Hematopoietic multipotent progenitor cell treated with erythropoietin and hydrocortisone succinate and interleukin-3 and kit ligand, for 4 days (in vitro differentiated cells): ENCODE measurements at regions not wholly inside any gene's neighbourhood (a gene's known extent, or its start where the extent isn't known, plus 50 kb on each side); places are given as distances from the start of the nearest gene placed in this dataset.
"Not testable (repeated sequence)": the region's sequence is repeated elsewhere in the genome, so short reads cannot be mapped to it uniquely, and the experiment has no call there.

Experiments used
- DNase-seq: peaks from one replicate; pipeline ENCODE4 v3.0.0-alpha.2; 2015

DNA sequence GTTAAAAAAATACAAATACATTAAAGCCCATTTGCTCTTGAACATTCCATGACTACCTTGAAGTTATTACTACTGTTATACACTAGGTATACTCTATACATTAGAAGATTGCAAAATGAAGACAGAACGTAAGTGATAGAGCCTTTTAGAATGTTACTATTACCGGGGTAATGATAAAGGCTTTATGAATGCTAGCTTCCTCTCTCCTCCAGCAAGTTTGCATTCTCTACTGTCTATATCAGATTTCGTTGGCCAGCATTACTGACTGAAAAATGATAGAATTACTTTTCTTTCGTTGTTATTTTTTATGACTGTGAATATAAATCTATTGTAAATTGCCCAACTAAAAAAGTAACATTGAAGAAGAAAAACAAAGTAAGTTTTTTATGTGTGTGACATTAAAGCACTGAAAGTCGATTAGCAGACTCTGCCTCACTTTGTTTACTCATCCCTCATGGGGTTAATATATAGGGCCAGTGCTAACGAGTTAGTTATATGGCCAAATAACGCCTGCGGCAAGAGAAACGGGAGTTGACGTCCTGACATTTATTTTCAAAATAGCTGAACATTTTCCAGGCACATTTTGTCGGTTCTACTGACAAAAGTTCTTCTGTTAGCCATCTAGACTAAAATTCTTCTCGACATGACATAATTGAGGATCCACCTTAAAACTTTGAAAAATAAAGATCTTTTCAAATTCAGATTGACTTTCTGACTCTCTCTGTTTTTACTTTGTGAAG is 163.8 kb upstream of the KITLG start:
- no peak for DNase-seq

DNA sequence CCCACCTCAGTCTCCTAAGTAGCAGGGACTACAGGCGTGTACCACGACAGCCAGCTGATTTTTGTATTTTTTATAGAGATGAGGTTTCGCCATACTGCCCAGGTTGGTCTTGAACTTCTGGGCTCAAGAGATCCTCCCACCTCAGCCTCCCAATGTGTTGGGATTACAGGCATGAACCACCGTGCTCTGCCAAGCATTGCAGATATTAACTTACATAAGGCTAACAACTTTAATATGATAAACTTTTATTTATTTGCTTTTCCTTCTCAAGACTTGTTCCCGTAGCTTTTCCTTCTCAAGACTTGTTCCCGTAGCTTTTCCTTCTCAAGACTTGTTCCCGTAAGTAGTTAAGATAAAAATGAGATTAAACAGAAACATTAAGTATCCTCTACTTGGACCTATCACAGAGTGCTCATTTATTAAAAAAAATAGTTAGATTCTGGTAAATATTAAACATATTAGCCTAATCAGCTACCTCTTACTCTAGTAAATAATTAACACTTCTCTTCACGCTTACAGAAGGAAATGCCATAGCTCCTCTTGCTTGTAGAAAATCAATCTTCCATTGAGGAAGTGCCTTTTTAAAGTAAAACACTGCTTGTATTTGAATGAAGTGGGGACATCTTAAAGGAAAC is 157.7 kb upstream of the KITLG start:
- DNase-seq: no peak

DNA sequence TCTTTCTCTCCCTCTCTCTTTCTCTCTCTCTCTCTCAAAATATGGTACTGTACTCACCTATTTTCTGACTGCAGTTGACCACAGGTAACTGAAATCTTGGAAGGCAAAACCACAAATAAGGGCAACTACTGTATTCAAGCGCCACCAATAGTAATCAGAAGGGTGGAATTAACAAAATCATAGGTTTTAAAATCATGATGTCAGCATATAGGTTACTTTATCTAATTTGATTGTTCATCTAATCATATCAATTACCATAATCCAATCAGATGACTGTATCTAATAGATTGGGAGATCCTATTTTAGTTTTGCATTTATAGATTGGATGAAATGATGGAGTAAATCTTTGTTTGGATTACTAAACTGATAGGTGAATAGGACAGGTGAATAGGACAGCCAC is 155.8 kb upstream of the KITLG start:
- no peak for DNase-seq

DNA sequence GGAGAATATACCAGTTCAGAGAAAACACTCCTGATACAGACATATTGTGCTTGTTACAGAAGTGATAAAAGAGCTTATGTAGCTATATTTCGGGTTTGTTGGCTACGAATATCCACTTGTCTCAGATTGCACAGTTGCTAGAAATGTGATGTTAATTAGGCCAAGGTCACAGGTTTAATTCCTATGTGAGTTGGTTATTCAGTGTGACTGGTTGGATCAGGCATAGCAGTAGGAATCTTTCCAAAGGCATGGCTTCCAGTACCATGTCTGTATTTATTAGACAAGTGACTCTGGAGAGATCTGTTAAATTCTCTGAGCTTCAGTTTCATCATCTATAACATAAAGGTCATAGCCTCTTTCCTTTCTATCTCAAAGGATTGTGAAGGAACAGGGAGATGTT is 152.7 kb upstream of the KITLG start:
- no peak for DNase-seq

DNA sequence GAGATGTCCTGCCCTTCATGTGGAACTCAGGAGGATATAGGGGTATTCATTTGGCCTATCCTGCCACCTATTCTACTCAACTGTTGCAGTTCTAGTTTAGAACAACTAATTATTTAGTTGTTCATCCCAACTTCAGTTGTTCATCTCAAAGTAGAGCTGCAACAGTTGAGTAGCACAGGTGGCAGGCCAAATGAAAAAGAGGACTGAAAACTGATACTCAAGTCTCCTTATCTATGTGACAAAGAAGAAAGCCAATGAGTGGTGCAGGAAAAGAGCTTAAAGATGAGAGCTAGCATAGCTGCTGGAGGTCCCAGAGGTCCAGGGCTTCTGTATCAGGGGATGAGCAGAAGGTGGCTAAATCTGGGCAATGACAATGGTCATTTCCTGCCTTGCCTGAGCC is 148.9 kb upstream of the KITLG start:
- no peak for DNase-seq

DNA sequence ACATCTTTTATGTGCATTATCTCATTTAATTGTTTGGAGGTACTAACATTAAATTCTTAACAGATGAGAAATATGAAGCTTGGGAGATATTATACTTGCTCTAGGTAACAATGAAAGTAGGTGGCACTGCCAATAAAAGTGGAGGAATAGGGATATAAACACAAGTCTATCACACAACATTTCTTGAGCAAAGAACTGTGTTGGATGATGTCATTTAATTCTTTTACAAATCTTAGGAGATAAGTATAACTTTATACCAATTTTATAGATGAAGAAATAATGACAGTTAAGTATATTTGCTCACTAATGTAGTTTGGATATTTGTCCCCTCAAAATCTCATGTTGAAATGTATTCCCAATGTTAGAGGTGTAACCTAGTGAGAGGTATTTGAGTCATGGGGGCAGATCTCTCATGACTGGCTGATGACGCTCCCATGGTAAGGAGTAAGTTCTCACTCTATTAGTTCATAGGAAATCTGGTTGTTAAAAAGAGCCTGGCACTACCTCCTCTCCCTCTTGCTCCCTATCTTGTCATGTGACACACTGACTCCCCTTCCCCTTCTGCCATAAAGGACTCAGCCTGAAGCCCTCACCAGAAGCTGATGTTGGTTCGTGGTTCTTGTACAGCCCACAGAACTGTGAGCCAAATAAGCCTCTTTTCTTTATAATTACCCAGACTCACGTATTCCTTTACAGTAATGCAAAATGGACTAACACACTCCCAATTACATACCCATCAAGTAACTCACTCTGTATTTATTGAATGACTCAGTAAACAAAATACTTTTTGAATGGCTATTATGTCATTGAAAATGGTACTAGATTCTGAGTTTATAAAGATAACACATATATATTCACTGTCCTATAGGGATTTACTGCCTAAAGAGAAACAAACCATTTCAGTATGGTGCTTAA is 146.8 kb upstream of the KITLG start:
- DNase-seq: no peak

DNA sequence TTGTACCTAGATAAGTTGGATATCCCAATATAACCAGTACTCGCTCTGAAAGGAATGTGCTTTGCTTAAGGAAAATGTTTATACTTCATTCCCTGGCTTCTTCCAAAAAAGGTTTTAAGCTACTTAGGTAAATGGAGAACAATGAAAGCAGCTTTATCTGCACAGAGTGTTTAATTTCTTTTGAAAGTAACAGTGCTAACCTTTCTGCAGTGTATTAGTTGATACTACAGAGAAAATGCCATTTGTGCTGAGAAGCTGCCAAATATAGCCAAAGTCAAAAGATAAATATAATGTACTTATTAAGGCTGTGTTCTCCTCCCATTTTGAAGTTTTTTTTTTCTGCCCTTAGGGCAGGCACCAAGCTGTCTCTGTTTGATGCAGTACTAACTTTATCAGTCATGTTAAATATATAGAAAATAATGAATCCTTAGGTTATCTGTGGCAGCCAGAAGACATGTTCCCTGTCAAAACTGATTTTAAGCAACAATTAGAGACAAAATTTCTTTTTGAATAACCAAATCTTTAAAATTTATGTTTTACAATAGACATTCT is 145.4 kb upstream of the KITLG start:
- DNase-seq: no peak

DNA sequence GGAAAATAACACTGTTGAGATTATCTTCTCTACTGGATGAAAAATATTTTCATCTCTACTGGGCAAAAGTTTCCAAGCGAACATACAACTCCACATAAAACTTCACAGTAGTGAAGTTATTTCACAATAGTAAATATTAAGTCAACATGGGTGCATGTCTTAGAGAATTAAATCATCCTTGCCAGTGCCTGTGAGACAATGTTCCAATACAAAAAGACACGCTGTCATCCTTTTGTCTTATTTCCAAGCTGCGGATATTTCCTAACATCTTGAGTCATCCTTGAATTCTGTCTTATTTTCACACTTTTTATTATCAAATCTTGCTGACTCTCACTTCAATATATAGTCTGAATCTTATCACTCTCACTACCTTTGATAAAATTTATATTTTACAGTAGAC is 142.9 kb upstream of the KITLG start:
- DNase-seq: no peak

DNA sequence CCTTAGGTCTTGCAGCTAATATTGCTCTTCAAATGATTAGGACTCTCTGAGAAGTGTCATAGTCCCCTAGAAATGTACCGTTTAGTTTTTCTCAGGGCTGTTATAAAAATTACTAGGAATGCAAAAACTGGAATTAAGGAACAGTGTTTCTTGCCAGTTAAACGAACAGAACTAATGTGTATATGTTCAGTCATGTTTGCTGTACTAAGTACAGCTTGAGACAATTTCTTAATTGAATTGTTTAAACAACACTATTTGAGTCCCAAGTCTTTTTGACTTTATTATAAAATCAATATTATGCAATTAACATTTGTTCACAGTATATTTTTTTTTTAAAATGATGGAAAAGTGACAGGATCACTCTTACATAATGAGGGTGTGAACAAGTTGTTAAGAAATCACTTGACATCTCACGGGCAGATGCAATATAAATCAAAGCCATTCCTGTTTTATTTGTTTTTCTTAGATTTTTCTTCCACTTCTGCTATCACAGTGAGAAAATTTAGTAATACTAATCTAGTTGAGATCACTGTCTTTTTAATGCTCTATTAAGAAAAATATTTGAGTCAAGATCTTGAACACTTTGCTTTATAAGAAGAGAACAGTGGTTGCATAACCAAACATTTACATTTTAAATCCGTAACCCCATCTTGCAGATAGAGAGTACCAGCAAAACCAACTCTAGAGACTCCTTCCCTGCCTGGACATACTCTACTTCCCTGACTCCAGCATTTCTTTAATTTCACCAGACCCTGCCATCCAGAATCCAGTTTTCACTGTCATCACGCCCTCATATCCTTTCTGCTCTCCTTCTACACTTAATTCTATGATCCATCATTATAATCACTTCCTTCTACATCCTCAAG is 140.7 kb upstream of the KITLG start:
- no peak for DNase-seq

DNA sequence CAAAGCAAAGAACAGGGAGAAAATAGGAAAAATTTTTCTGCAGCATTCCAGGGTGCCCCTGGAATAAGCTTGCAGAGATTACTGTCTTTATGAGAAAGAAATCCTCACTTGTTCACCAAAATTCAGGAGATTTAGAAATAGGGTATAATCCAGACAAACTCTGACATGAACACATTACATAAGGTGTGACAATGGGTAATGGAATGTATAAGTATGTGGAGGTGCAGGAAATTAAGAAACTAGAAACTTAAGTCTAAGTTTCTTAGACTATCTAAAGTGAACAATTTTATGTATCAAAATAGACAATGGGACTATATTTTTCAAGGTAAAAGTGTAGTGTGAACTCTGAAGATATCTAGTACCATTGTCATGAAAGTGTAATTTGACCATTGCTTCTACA is 140.0 kb upstream of the KITLG start:
- DNase-seq: no peak

DNA sequence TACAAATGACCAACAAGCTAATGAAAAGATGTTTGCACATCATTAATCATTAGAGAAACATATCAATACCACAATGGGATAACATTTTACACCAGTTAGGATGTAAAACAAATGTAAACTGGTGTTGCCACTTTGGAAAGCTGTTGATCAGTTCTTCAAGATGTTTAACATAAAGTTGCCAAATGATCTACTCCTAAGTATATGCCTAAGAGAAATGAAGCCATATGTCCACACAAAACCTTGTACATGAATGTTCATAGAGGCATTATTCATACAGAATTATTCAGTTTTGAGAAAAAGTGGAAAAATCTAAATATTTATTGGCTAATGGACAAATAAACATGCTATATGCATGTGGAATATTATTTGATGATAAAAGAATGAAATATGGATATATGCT is 136.9 kb upstream of the KITLG start:
- DNase-seq: no peak

DNA sequence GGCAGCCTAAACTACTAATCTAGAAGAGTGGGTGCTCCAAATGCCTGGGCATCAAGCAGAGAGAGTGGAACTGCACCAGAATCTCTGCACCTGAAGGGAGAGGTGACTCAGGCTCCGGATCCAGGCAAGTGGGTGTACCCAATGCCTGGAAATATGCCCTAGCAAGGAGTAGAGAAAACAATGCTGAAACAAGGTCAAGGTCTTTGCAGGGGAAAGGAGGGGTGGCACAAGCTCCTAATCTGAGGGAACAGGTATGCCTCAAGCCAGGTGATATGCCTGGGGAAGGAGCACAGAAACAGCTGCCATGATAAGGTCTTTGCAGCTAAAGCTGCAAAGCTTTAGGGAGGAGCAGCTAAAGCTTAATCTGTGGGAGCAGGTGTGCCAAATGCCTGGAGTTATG is 136.0 kb upstream of the KITLG start:
- DNase-seq: no peak

DNA sequence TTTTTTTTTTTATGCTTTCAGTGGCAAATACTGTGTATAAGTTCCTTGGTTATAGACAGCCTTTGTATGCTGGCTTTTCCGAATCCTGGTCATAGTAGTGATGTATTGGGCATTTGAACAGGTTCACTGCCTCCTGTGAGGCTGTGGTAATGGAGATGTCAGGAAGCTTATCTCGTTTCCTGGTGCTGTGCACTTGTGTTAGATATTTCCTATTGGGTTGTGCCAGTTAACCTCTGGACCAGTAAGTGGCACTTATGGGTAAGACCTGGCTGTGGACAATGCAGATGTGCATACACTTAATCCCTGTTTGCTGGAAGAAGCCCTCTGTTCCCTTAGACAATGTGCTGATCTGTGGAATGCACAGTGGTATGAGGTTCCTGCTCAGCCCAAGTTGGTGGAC is 135.4 kb upstream of the KITLG start:
- no peak for DNase-seq

DNA sequence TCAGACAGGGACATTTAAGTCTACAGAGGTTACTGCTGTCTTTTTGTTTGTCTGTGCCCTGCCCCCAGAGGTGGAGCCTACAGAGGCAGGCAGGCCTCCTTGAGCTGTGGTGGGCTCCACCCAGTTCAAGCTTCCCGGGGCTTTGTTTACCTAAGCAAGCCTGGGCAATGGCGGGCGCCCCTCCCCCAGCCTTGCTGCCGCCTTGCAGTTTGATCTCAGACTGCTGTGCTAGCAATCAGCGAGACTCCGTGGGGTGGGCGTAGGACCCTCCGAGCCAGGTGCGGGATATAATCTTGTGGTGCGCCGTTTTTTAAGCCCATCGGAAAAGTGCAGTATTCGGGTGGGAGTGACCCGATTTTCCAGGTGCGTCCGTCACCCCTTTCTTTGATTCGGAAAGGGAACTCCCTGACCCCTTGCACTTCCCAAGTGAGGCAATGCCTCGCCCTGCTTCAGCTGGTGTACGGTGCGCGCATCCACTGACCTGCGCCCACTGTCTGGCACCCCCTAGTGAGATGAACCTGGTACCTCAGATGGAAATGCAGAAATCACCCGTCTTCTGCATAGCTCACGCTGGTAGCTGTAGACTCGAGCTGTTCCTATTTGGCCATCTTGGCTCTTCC is 134.1 kb upstream of the KITLG start:
- not testable (repeated sequence) for DNase-seq

DNA sequence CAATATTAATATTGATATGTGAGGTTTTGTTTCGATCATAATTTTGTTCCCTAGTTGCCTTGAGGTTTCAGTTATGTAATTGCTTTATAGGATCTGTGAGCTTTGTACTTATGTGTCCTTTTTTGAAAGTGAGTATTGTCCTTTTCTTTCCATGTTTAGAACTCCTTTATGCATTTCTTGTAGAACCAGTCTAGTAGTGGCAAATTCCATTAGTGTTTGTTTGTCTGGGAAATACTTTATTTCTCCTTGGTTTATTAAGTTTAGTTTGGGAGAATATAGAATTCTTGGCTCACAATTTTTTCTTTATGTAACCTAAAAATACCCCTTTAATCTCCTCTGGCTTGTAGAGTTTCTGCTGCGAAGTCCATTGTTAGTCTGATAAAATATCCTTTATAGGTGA is 127.5 kb upstream of the KITLG start:
- DNase-seq: no peak

DNA sequence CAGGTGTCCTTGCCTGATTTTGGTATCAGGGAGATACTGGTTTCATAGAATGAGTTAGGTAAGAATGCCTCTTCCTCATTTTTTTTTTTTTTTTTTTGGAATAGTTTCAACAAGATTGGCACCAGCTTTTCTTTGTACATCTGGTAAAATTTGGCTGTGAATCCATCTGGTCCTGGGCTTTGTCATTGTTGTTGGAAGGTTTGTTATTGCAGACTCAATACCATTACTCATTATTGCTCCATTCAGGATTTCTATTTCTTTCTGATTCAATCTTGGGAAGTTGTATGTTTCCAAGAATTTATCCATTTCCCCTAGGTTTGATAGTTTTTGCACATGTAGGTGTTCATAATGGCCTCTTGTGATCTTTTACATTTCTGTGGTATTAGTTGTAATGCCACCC is 126.0 kb upstream of the KITLG start:
- no peak for DNase-seq

DNA sequence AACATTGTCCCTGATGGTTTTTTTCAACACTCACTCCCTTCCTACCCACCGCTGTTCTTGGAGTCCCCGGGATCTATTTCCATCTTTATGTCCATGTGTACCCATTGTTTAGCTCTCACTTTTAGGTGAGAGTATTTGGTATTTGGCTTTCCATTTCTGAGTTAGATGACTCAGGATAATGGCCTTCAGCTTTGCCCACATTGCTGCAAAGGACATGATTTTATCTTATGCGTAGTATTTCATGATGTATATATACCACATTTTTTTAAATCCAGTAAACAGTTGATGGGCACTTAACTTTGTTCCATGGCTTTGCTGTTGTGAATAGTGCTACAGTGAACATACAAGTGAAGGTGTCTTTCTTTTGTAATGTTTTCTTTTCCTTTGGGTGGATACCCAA is 123.5 kb upstream of the KITLG start:
- no peak for DNase-seq

DNA sequence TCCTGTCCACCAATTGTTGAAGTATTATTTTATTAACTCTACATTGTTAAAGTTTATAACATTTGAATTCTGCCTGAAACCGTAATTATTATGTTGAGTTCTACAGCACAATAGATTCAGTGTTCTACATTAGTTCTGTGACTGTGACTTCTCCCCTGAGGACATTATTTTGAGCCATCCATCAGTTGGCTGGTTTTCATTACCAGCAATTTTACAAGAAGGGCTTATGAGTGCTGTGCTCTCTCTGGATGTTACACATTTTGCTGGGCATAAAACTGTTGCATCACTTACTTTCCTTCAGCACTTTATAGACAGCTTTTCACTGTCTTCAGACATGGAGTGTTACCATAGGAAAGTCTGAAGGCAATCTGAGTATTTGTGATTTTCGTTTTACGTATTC is 118.2 kb upstream of the KITLG start:
- DNase-seq: no peak

DNA sequence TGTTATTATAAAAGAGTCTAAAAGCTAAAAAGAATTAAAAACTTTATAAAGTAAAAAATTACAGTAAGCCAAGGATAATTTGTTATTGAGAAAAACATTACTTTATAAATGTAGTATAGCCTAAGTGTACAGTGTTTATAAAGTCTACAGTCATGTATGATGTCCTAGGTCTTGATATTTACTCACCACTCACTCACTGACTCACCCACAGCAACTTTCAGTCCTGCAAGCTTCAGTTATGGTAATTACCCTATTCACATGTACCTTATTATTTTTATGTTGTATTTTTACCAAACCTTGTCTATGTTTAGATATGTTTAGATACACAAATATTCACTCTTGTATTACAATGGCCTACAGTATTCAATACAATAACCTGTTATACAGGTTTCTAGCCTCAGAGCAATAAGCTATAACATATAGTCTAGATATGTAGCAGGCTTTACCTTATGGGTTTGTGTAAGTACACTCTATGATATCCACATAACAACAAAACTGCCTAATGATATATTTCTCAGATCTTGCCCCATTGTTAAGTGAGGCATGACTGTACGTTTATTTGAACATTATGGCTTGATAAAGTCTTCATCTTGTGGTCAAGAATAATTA is 113.7 kb upstream of the KITLG start:
- no peak for DNase-seq

DNA sequence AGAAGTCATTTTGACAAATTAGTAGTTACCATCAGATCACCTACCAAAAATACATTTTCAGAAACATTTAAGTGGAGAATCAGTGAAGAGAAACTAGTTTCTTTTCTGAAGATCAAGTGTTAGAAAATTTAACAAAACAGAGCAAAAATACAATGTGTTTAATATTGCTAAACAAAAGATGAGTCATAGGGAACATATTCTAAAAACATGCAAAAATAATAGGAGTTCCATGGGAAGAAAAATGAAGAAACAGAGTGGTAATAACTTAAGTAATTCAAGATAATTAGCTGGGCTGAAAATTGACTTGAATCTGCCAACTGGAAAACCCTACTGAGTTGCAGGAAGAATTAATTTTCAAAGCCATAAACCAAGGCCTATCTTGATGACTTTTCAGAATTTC is 111.5 kb upstream of the KITLG start:
- no peak for DNase-seq

DNA sequence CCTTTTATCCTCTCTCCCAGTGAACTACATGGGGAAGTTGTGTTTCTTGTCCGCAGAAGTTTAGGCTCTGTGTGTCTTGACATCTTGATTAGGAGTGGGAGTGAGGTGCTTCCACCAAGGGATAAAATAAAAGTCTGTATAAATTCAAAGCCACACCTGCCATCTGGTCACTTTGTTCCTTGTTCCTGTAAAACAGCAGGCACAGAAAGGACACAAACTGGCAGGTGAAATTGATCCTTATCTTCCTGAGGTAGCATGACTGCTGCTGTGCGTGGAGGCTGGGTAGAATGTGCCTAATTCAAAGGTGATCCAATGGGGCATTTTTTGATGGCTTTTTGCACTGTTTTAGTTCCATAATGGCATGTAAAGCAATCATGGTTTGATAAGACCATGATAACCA is 104.3 kb upstream of the KITLG start:
- DNase-seq: no peak

DNA sequence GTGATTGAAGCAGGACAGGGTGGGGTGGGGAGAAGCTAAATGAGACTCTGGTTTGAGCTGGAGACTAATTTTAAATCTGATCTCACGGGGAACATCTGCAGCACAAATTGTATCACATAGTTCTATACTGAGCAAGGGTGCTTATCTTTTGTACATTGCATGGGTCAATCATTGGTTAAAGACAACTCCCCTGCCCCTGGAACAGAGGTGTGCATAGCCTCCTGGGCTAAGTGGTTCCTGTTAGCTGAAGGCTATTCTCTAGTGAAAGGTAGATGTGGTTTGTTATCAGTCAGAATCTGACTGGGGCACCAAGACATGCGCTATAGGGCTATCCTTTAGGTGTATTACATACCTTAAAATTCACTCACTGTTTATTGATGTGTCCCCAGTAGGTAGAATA is 103.9 kb upstream of the KITLG start:
- DNase-seq: no peak
